HG02885 (cell line): ENCODE measurements at regions not wholly inside any gene's neighbourhood (a gene's known extent, or its start where the extent isn't known, plus 50 kb on each side); places are given as distances from the start of the nearest gene placed in this dataset.
"Not testable (repeated sequence)": the region's sequence is repeated elsewhere in the genome, so short reads cannot be mapped to it uniquely, and the experiment has no call there.

Experiments
- ATAC-seq: cut with Tn5 transposase; IDR thresholded peaks from one replicate; pipeline ENCODE4 v1.9.1; 2021; ENCODE audit warnings: mild to moderate bottlenecking; ENCODE audit not compliant: unreplicated experiment, poor library complexity

GRCh38 chr9:33734941-33735835 is 60.2 kb upstream of the PRSS3 start:
- not testable (repeated sequence) for ATAC-seq

GRCh38 chr9:33737811-33738606 is 57.4 kb upstream of the PRSS3 start:
- no peak for ATAC-seq

- ATAC-seq: no peak
Observed at GRCh38 chr9:33739398-33739797, 56.0 kb upstream of the PRSS3 start.

- ATAC-seq: no peak
Observed at GRCh38 chr9:33740075-33740474, 55.3 kb upstream of the PRSS3 start.

- not testable (repeated sequence) for ATAC-seq
Observed at GRCh38 chr9:33740958-33741357, 54.4 kb upstream of the PRSS3 start.

GRCh38 chr9:33742051-33742450 is 53.3 kb upstream of the PRSS3 start:
- ATAC-seq: no peak

- ATAC-seq: no peak
Observed at GRCh38 chr9:33742519-33742918, 52.8 kb upstream of the PRSS3 start.
